D721Med (cell line): ENCODE measurements at regions not wholly inside any gene's neighbourhood (a gene's known extent, or its start where the extent isn't known, plus 50 kb on each side); places are given as distances from the start of the nearest gene placed in this dataset.
"Not testable (repeated sequence)": the region's sequence is repeated elsewhere in the genome, so short reads cannot be mapped to it uniquely, and the experiment has no call there.

Experiments
- DNase-seq: peaks from one replicate; pipeline ENCODE4 v3.0.0; 2011; ENCODE audit warnings: low spot score; ENCODE audit not compliant: insufficient read length
- FAIRE-seq: peaks from 2 replicates; lab custom pipeline; 2011; peaks lifted over from hg19 to GRCh38; lab: Jason Lieb, UNC
- TF ChIP-seq, protein P1 (sequence below): IDR thresholded peaks from 2 replicates; pipeline ENCODE4 v1.5.1; 2012; ENCODE audit warnings: mild to moderate bottlenecking, control low read depth; ENCODE audit not compliant: insufficient read depth; ENCODE audit errors: missing control alignments

DNA sequence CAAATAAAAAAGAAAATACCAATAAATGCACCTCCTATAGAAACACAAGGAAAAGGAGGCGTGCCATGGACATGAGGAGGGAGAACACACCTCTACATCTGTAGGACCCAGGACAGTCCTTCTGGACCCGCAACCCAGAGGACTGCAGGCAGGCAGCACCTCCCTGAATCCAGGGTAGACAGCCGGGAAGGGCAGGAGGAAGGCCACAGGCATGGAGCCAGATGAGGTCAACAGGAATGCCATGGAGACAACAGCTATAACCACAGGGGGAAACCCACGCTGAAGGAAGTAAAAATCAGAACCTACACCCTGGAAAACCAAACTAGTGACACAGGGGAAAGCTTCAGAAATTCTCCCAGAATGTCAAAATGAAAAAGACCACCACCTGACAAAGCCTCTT, 248.8 kb upstream of the NSMCE3 start:
- no peak for DNase-seq
- TF ChIP-seq, protein P1, sequence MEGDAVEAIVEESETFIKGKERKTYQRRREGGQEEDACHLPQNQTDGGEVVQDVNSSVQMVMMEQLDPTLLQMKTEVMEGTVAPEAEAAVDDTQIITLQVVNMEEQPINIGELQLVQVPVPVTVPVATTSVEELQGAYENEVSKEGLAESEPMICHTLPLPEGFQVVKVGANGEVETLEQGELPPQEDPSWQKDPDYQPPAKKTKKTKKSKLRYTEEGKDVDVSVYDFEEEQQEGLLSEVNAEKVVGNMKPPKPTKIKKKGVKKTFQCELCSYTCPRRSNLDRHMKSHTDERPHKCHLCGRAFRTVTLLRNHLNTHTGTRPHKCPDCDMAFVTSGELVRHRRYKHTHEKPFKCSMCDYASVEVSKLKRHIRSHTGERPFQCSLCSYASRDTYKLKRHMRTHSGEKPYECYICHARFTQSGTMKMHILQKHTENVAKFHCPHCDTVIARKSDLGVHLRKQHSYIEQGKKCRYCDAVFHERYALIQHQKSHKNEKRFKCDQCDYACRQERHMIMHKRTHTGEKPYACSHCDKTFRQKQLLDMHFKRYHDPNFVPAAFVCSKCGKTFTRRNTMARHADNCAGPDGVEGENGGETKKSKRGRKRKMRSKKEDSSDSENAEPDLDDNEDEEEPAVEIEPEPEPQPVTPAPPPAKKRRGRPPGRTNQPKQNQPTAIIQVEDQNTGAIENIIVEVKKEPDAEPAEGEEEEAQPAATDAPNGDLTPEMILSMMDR = no peak
- no peak for FAIRE-seq

DNA sequence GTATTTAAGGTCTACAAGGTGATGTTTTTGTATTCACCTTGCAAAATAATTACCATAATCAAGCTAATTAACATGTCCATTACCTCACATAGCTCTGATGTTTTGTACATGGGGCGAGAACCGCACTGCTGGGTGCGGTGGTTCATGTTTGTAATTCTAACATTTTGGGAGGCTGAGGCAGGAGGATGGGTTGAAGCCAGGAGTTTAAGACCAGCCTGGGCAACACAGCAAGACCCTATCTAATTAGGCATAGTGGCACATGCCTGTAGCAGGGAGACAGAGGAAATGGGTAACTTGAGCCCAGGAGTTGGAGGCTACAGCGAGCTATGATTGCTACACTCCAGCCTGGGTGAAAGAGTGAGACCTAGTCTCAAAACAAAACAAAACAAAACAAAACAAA, 248.2 kb upstream of the NSMCE3 start:
- no peak for FAIRE-seq
- TF ChIP-seq, protein P1 = no peak

DNA sequence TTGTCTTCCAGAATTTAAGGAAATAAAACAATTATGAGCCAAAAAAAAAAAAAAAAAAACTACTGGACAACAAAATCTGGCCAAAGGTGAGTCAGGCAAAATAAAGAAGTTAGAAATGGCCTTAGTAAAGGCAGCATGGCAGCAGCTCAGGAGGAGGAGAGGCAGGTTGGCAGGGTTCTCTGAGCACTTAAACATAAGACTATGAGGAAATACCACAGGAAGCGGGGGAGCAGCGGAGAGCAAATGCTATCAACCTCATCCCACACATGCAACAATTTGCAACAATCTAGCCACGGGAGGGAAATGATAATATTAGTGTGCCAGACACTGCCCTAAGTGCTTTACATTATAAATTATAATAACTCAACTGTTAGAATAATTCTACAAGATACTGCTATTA, 247.3 kb upstream of the NSMCE3 start:
- FAIRE-seq (no peak), DNase-seq (no peak)
- TF ChIP-seq, protein P1 = no peak

More for the DNA sequence above, 248.2 kb upstream of the NSMCE3 start:
- DNase-seq = no peak

DNA sequence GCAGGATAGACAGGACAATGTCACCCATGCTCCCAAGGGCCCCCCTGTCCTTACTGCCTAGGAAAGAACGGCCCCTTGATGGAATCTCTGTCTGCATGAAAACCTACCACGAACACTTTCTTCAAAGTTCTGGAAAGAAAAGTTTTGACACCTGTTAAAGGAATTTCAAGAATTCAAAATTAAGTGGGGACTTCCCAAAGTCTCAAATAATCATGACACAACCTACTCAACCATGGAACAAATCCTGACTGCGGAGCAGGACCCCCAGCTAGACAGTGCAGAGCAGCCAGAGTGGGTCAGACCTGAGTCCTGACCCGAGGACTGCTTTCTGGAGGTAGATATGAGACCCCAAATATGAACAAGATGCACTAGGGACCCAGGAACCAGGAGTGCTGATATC, 245.3 kb upstream of the NSMCE3 start:
- TF ChIP-seq, protein P1 = no peak
- DNase-seq = no peak
- no peak for FAIRE-seq

DNA sequence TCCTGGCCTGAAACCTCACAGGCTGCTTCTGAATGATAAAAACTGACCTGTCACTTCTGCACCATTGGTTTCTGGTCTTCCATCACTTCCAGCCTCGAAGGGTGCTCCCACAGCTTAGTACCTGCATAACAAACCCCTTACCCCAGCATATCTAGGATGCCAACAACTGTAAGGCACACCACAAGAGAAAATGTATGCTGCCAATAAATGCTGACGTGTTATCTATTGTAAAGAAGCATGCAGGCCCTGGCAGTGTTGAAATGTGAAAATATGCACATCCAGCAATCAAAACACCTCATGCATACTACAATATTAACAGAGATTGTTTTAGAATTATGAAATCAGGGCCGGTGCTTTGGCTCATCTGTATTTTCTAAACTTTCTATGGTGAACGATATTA, 242.0 kb upstream of the NSMCE3 start:
- TF ChIP-seq, protein P1 = no peak
- FAIRE-seq (no peak), DNase-seq (no peak)

DNA sequence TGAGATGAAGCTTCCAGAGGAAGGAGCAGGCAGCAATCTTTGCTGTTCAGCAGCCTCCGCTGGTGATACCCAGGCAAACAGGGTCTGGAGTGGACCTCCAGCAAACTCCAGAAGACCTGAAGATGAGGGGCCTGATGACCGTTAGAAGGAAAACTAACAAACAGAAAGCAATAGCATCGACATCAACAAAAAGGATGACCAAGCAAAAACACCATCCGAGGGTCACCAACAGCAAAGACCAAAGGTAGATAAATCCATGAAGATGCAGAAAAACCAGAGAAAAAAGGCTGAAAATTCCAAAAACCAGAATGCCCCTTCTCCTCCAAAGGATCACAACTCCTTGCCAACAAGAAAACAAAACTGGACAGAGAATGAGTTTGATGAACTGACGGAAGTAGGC, 235.9 kb upstream of the NSMCE3 start:
- FAIRE-seq = not testable (repeated sequence)

DNA sequence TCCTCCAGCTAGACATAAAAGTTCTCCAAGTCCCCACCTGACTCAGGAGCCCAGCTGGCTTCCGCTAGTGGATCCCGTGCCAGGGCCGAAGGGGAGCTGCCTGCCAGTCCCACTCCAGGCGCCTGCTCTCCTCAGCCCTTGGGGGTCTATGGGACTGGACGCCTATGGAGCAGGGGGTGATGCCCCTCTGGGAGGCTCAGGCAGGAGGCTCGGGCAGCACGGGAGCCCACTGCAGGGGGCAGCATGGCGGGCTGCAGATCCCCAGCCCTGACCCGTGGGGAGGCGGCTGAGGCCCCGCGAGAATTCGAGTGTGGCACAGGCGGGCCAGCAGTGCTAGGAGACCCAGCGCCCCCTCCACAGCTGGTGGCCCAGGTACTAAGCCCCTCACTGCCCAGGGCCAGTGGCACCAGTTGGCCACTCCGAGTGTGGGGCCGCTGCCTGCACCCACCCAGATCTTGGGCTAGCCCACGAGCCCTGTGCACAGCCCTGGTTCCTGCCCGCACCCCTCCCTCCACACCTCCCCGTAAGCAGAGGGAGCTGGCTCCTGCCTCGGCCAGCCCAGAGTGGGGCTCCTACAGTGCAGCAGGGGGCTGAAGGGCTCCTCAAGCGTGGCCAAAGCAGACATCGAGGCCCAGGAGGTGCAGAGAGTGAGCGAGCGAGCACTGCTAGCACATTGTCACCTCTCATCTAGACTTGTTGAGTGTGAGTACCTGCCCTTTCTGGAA, 221.3 kb upstream of the NSMCE3 start:
- DNase-seq (no peak), FAIRE-seq (no peak)
- TF ChIP-seq, protein P1 = no peak

More for the DNA sequence above, 235.9 kb upstream of the NSMCE3 start:
- not testable (repeated sequence) for DNase-seq

DNA sequence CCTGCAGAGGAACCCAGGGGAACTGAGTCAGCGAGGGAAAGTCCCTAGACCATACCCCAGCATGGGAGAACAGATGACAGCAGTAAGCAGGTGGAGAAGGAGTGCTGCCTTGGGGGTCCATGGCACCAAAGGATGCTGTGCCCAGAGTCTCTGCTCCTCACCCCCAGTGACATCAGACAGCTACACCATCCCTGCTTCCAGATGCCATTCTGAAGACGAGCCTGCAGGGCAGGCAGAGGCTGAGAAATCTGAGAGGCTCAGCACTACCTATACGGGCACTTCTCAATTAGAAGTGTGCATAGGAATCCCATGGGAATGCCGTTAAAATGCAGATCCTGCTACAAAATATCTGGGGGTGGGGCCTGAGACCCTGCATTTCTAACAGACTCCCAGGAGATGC, 211.3 kb upstream of the NSMCE3 start:
- FAIRE-seq = no peak
- TF ChIP-seq, protein P1 = no peak

More for the DNA sequence above, 211.3 kb upstream of the NSMCE3 start:
- no peak for DNase-seq
